ENCODE measurements at regions not wholly inside any gene's neighbourhood (a gene's known extent, or its start where the extent isn't known, plus 50 kb on each side); places are given as distances from the start of the nearest gene placed in this dataset.

DNA sequence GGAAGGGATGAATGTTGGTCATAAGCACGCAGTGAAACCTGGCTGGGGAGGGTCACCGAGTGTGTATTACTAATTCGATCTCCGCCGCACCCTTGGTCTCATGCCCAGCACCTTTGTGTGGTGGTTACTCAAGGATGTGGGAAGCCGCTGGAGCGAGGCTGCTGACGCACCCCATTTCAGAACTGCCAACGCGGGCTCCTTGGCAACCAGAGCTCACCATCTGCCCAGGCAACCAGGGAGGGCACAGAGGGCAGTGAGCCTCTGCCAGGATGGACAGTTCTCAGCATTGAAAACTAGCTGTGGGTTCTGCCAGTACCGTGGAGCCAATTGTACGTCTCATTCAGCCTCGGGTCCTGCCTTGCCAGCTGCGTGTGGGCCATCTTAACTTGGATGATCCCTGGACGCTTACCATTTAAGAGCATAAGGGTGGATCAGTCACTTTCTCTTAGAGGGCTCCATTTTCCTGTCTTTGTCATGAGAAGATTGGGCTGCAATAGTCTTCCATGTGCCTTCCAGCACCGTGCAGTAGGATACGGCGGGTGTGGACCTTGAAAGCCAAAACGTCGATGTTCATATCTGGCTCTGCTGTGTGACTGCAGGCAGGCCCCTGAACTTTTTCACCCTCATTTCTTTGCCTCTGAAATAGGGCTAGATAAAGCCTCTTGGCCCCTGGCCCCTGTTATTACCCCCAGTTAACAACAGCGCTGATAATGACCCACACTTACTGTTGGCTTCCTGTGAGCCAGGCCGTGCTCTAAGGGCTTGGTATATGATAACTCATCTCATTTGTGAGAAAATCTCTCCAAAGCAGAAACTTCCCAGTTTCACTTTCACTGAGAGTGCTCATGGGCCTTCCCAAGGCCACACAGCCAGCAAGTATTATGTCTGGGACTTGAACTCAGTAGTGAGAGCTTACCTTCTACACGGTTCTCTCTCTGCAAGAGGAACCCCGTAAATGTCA, 238.8 kb downstream of the OPA1 start:
- TF ChIP-seq EZH2phosphoT487 (IDR thresholded peaks at IDR 0.05; ENCODE audit: low read depth, severe bottlenecking, unreplicated experiment) (no peak), CTCF (IDR thresholded peaks at IDR 0.05; ENCODE audit: poor library complexity) (no peak)
- Histone ChIP-seq H3K79me2 (no peaks in the 10 kb centered on the region), H2AFZ (no peak overlapping the region), H3K4me2 (no peak overlapping the region), H4K20me1 (ENCODE audit: insufficient read depth, poor library complexity, severe bottlenecking) (no peaks in the 10 kb centered on the region), H3K36me3 (replicated peaks; ENCODE audit: insufficient read depth, low read depth) (no peaks in the 10 kb centered on the region), H3K4me3 (no peak overlapping the region), H3K9me3 (ENCODE audit: low read depth) (no peaks in the 10 kb centered on the region), H3K27me3 (no peaks in the 10 kb centered on the region), H3K27ac (peak overlapping the region; percentile 7), H3K9me2 (replicated peaks; ENCODE audit: insufficient read depth) (no peaks in the 10 kb centered on the region), H3K4me1 (ENCODE audit: insufficient read depth) (peaks cover 19% of the 10 kb centered on the region)
- WGBS (ENCODE audit: low lambda C conversion rate, missing lambda C conversion rate) = 89% methylated on average over 24 of the region's 24 CpGs
- no peak for DNase-seq (ENCODE audit: low spot score)

GRCh38 chr3:193832833-193833413, 239.9 kb downstream of the OPA1 start:
- Histone ChIP-seq H3K4me2 (no peak overlapping the region), H3K4me3 (no peak overlapping the region), H3K27ac (no peak overlapping the region), H3K27me3 (no peaks in the 10 kb centered on the region), H3K9me3 (ENCODE audit: low read depth) (no peaks in the 10 kb centered on the region), H2AFZ (no peak overlapping the region), H4K20me1 (ENCODE audit: insufficient read depth, poor library complexity, severe bottlenecking) (no peaks in the 10 kb centered on the region), H3K4me1 (ENCODE audit: insufficient read depth) (peaks cover 12% of the 10 kb centered on the region), H3K9me2 (replicated peaks; ENCODE audit: insufficient read depth) (no peaks in the 10 kb centered on the region), H3K36me3 (replicated peaks; ENCODE audit: insufficient read depth, low read depth) (no peaks in the 10 kb centered on the region), H3K79me2 (no peaks in the 10 kb centered on the region)
- TF ChIP-seq EZH2 (IDR thresholded peaks at IDR 0.05; ENCODE audit: borderline replicate concordance) (no peak), EZH2phosphoT487 (IDR thresholded peaks at IDR 0.05; ENCODE audit: low read depth, severe bottlenecking, unreplicated experiment) (no peak), CTCF (IDR thresholded peaks at IDR 0.05; ENCODE audit: poor library complexity) (no peak)
- 86% methylated on average over 5 of the region's 5 CpGs for WGBS (ENCODE audit: low lambda C conversion rate, missing lambda C conversion rate)
- no peak for DNase-seq (ENCODE audit: low spot score)

- no peak overlapping the region for H2AFZ ChIP-seq
- H3K4me3 ChIP-seq = no peak overlapping the region
- no peaks in the 10 kb centered on the region for H3K9me3 ChIP-seq (ENCODE audit: low read depth)
- no peak overlapping the region for H3K4me2 ChIP-seq
- TF ChIP-seq CTCF (IDR thresholded peaks at IDR 0.05; ENCODE audit: poor library complexity) (no peak), EZH2 (IDR thresholded peaks at IDR 0.05; ENCODE audit: borderline replicate concordance) (no peak), EZH2phosphoT487 (IDR thresholded peaks at IDR 0.05; ENCODE audit: low read depth, severe bottlenecking, unreplicated experiment) (no peak)
- no peak overlapping the region for H3K27ac ChIP-seq
- peaks cover 11% of the 10 kb centered on the region for H3K4me1 ChIP-seq (ENCODE audit: insufficient read depth)
- 94% methylated on average over 11 of the region's 11 CpGs for WGBS (ENCODE audit: low lambda C conversion rate, missing lambda C conversion rate)
- no peaks in the 10 kb centered on the region for H3K79me2 ChIP-seq
- H3K27me3 ChIP-seq = no peaks in the 10 kb centered on the region
- no peaks in the 10 kb centered on the region for H3K36me3 ChIP-seq (replicated peaks; ENCODE audit: insufficient read depth, low read depth)
- H4K20me1 ChIP-seq (ENCODE audit: insufficient read depth, poor library complexity, severe bottlenecking) = no peaks in the 10 kb centered on the region
- H3K9me2 ChIP-seq (replicated peaks; ENCODE audit: insufficient read depth) = no peaks in the 10 kb centered on the region
- DNase-seq (ENCODE audit: low spot score) = no peak
Measured at GRCh38 chr3:193833592-193833991, 240.6 kb downstream of the OPA1 start.

All from hepatocyte (in vitro differentiated cells).